ENCODE measurements at regions not wholly inside any gene's neighbourhood (a gene's known extent, or its start where the extent isn't known, plus 50 kb on each side); places are given as distances from the start of the nearest gene placed in this dataset.

DNA sequence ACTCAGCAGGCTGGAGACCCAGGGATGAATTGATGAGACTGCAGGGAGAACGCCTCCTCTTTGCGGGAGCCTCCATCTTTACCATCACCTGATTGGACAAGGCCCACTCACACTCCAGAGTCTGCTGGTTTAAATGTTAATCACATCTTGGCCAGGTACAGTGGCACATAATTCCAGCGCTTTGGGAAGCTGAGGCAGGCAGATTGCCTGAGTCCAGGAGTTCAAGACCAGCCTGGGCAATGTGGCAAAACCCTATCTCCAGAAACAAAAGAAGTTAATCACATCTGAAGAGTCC, 121.8 kb upstream of the C1orf174 start:
- H3K4me3 ChIP-seq (ENCODE audit: low read depth, low read length), result no peak overlapping the region
- TF ChIP-seq, protein P1, sequence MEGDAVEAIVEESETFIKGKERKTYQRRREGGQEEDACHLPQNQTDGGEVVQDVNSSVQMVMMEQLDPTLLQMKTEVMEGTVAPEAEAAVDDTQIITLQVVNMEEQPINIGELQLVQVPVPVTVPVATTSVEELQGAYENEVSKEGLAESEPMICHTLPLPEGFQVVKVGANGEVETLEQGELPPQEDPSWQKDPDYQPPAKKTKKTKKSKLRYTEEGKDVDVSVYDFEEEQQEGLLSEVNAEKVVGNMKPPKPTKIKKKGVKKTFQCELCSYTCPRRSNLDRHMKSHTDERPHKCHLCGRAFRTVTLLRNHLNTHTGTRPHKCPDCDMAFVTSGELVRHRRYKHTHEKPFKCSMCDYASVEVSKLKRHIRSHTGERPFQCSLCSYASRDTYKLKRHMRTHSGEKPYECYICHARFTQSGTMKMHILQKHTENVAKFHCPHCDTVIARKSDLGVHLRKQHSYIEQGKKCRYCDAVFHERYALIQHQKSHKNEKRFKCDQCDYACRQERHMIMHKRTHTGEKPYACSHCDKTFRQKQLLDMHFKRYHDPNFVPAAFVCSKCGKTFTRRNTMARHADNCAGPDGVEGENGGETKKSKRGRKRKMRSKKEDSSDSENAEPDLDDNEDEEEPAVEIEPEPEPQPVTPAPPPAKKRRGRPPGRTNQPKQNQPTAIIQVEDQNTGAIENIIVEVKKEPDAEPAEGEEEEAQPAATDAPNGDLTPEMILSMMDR (IDR thresholded peaks at IDR 0.05; ENCODE audit: low read depth, low read length), result no peak

DNA sequence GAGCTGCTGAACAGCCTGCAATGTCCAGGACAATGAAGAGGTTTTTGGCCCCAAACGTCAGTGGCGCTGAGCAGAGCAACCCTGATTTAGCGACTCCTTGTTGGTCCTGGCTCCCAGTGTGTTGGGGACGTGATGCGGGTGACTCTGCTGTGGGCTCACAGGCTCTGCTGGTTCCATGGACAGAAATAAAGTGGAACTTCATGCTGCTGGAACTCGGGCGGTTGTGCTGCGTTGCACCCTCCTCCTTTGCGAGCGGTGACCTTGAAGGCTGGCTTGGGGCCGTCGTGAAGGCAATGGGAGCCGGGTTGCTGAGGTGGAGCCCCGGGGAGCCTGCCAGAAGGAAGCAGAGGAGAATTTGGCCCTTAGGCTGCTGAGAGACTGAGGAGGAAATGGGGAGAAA, 122.6 kb upstream of the C1orf174 start:
- TF ChIP-seq, protein P1 (IDR thresholded peaks at IDR 0.05; ENCODE audit: low read depth, low read length), result no peak
- H3K4me3 ChIP-seq (ENCODE audit: low read depth, low read length), result no peak overlapping the region

DNA sequence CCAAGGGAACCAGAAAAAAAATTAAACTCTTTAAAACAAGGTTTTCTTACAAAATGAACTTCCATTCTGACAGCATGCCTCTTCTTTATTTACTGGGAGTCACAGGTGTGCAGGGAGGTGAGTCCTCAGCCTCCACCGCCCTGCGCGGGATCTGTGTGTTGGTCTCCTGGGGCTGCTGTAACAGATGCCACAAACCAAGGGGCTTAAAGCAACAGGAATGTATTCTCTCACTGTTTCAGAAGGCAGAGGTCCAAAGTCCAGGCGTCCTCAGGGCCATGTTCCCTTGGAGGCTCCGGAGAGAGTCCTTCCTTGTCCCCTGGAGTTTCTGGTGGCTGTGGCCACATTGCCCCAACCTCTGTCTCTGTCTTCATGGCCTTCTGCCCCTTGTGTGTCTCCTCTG, 123.6 kb upstream of the C1orf174 start:
- TF ChIP-seq, protein P1 (IDR thresholded peaks at IDR 0.05; ENCODE audit: low read depth, low read length), result no peak
- no peak overlapping the region for H3K4me3 ChIP-seq (ENCODE audit: low read depth, low read length)

DNA sequence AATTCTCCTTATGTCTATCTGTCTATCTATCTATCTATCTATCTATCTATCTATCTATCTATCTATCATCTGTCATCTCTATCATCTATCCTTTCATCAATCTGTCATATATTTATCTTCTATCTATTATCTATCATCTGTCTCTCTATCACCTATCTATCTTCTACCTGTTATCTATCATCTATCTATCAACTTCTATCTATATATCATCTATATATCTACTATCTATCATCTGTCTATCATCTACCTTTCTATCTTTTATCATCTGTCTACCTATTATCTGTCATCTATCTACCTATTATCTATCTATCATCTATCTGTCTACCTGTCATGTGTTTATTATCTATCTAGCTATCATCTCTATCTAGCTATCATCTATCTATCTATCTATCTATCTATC, 124.7 kb upstream of the C1orf174 start:
- TF ChIP-seq, protein P1 (IDR thresholded peaks at IDR 0.05; ENCODE audit: low read depth, low read length), result no peak
- no peak overlapping the region for H3K4me3 ChIP-seq (ENCODE audit: low read depth, low read length)

DNA sequence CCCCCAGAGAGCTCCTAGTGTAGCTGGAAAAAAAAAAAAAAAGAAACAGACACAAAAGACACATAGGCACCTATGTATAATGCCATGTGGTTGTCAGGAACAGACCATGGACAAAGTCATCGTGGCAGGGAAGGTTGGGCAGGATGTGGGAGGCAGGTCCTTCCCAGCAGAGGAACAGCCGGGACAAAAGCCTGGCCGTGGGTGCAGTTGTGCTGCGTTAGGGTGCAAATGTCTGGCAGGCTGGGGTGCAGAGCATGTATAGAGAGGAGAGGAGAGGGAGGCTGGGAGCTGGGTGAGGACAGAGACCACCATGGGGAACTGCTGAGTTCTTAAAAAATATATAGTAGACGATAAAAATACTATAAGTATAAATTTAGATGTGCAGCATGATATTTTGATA, 125.7 kb upstream of the C1orf174 start:
- no peak overlapping the region for H3K4me3 ChIP-seq (ENCODE audit: low read depth, low read length)
- TF ChIP-seq, protein P1 (IDR thresholded peaks at IDR 0.05; ENCODE audit: low read depth, low read length), result no peak

DNA sequence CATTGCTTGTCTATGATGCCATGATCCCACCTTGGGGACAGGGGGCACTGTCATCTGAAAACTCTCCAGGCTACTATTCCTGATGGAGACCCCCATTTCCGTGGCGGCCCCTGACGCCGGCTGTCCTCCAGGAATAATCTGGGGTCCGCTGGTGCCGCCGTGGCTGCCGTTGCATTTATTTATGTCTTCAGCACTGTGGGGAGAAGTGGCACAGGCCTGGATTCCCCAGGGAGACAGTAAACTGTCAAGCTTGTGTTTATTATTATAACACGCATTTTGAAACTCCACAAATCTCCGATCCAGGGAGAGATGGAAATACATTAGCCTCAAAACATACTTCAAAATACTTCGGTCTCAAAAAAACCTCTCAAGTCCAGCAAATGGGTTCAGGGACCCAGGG, 126.9 kb upstream of the C1orf174 start:
- TF ChIP-seq, protein P1 (IDR thresholded peaks at IDR 0.05; ENCODE audit: low read depth, low read length), result no peak
- no peak overlapping the region for H3K4me3 ChIP-seq (ENCODE audit: low read depth, low read length)

DNA sequence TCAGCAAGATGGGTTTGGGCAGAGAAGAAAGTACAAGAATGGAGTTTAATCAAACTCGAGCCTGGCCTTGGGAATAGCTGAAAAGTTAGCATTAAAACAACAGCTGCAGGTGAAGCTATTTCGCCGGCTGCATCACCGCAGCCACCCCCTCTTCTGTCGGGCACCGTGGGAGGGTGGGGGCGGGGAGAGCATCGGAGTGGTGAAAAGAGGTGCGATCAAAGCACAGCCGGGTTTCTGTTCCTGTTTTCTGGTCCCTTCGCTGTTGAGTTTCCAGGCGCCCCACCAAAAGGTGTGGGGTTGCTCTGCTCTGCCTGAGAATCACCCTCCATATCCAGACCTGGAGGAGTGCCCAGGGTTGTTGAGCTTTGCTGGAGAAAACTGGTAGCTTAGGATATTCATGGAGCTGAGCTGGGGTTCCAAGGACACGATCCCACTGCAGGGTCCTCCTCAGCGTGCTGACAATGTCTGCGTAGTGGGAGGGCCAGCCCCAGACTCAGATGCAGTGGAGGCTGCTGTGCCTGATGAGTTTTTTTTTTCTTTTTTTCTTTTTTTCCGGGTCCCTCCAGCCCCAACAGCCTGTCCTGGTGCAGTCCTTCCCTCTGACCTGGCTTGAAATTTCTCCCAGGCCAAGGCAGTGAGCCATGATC, 127.5 kb upstream of the C1orf174 start:
- TF ChIP-seq, protein P1 (IDR thresholded peaks at IDR 0.05; ENCODE audit: low read depth, low read length), result no peak
- no peak overlapping the region for H3K4me3 ChIP-seq (ENCODE audit: low read depth, low read length)
